HepG2 (cell line): ENCODE measurements at regions not wholly inside any gene's neighbourhood (a gene's known extent, or its start where the extent isn't known, plus 50 kb on each side); places are given as distances from the start of the nearest gene placed in this dataset.

ENCODE experiments used
- ATAC-seq: fragments of 200-7000 bp; cut with Tn5 transposase; 3 replicates; pipeline ENCODE4 v1.9.1; 2020; ENCODE audit warnings: mild to moderate bottlenecking, moderate library complexity
- BruUV-seq: library from RNA; stranded (reverse); fragments of 400-500 nt; replicated peaks from 2 replicates; lab custom pipeline; 2021; lab: Mats Ljungman, UMichigan
- CTCF ChIA-PET: fragments of 300-600 bp; formaldehyde crosslinking; extraction: SDS; loops from one replicate; lab custom pipeline; 2021; ENCODE audit warnings: low total read pairs, inconsistent platforms, low intra/inter-chr PET ratio; lab: Yijun Ruan, JAX
- POLR2A ChIA-PET: fragments of 350-600 bp; sonication (Branson Sonifier 250); formaldehyde crosslinking; loops from one replicate; lab custom pipeline; 2020; ENCODE audit warnings: antibody characterized with exemption, inconsistent platforms; lab: Yijun Ruan, JAX
- DNase-seq: peaks from one replicate; pipeline ENCODE4 v3.0.0-alpha.2; 2015; ENCODE audit warnings: low spot score
- FAIRE-seq: peaks from 3 replicates; lab custom pipeline; 2011; peaks lifted over from hg19 to GRCh38; lab: Jason Lieb, UNC
- H2AFZ ChIP-seq: one replicate; pipeline ENCODE4 v1.6.1; 2011; ENCODE audit warnings: low read length, inconsistent platforms
- H3K27ac ChIP-seq: fragments of 300-600 bp; 3 replicates; pipeline ENCODE4 v1.8.0; 2011; ENCODE audit warnings: mixed run types, mild to moderate bottlenecking, mixed read lengths, low read length, inconsistent platforms; ENCODE audit not compliant: insufficient read depth; ENCODE audit errors: extremely low read length
- H3K27me3 ChIP-seq, 2 experiments: fragments of 200-600 bp in 1 of 2; 2 replicates in 1 of 2; 3 replicates in 1 of 2; pipeline versions ENCODE4 v1.6.0 to v1.8.0; 2011; ENCODE audit warnings: low read length in 2 of 2, mild to moderate bottlenecking in 2 of 2, moderate library complexity in 2 of 2, inconsistent platforms in 1 of 2; ENCODE audit not compliant: insufficient read depth in 2 of 2, control insufficient read depth in 1 of 2
- H3K36me3 ChIP-seq, 2 experiments: fragments of 200-600 bp in 1 of 2; replicated peaks in 1 of 2; 2 replicates in 1 of 2; 3 replicates in 1 of 2; pipeline versions ENCODE4 v1.5.1 to v1.8.0; 2011; ENCODE audit warnings: low read length in 2 of 2, inconsistent platforms in 1 of 2; ENCODE audit not compliant: insufficient read depth in 2 of 2, control insufficient read depth in 1 of 2
- H3K4me1 ChIP-seq: 2 replicates; pipeline ENCODE4 v1.5.1; 2012; ENCODE audit warnings: low read length, inconsistent platforms; ENCODE audit not compliant: insufficient read depth
- H3K4me2 ChIP-seq: 2 replicates; pipeline ENCODE4 v1.6.0; 2011; ENCODE audit warnings: low read depth, low read length, inconsistent platforms
- H3K4me3 ChIP-seq, 3 experiments: fragments of 200-600 bp in 1 of 3; sonication (generic), shearing (Covaris generic) in 1 of 3; replicated peaks in 1 of 3; 2 replicates each; pipeline ENCODE4 v1.5.1; 2011 to 2016; ENCODE audit warnings: low read length in 3 of 3, inconsistent platforms in 2 of 3, low read depth in 2 of 3, mild to moderate bottlenecking in 2 of 3, control low read depth in 1 of 3, mixed read lengths in 1 of 3; ENCODE audit not compliant: insufficient read depth in 1 of 3
- H3K79me2 ChIP-seq: one replicate; pipeline ENCODE4 v1.6.1; 2011; ENCODE audit warnings: low read length, inconsistent platforms; ENCODE audit not compliant: insufficient read depth
- H3K9ac ChIP-seq: 2 replicates; pipeline ENCODE4 v1.6.0; 2011; ENCODE audit warnings: mild to moderate bottlenecking, low read depth, low read length, inconsistent platforms; ENCODE audit not compliant: insufficient read depth
- H3K9me3 ChIP-seq: 2 replicates; pipeline ENCODE4 v1.5.1; 2012; ENCODE audit warnings: mild to moderate bottlenecking, low read length
- H4K20me1 ChIP-seq: 2 replicates; pipeline ENCODE4 v1.6.0; 2011; ENCODE audit warnings: inconsistent platforms, mild to moderate bottlenecking, low read length, moderate library complexity; ENCODE audit not compliant: insufficient read depth
- HHEX ChIP-seq: IDR thresholded peaks from 2 replicates; pipeline ENCODE4 v1.6.1; 2016; ENCODE audit warnings: control low read depth
- ZNF562 ChIP-seq: sonication (generic); formaldehyde crosslinking; IDR thresholded peaks from 2 replicates; pipeline ENCODE4 v1.8.0; 2022; ENCODE audit warnings: missing genetic modification reagents, borderline replicate concordance
- WGBS: methylation state at CpG from one replicate; pipeline ENCODE4 v1.1.6; 2017; ENCODE audit warnings: low lambda C conversion rate; 5-methylcytosine and 5-hydroxymethylcytosine counted together
- in situ Hi-C: cut with HindIII; loops from 2 replicates; pipeline ENCODE4 v1.10.0; 2017; ENCODE audit warnings: low pct_unique_long_range_greater_than_20kb; ENCODE audit not compliant: extremely low pct_ligation_motif_present
- intact Hi-C: fragments of 100-400 bp; cut with micrococcal nuclease; formaldehyde crosslinking; loops from one replicate; pipeline ENCODE4 v1.10.0; 2022; ENCODE audit not compliant: unreplicated experiment
- TF ChIP-seq, protein P1 (sequence below): sonication (generic); formaldehyde crosslinking; IDR thresholded peaks from 2 replicates; pipeline ENCODE4 v1.4.0; 2020; ENCODE audit warnings: missing genetic modification reagents
- TF ChIP-seq, protein P2 (sequence below): sonication (generic); formaldehyde crosslinking; IDR thresholded peaks from 2 replicates; pipeline ENCODE4 v1.4.0; 2020; ENCODE audit warnings: missing genetic modification reagents

DNA sequence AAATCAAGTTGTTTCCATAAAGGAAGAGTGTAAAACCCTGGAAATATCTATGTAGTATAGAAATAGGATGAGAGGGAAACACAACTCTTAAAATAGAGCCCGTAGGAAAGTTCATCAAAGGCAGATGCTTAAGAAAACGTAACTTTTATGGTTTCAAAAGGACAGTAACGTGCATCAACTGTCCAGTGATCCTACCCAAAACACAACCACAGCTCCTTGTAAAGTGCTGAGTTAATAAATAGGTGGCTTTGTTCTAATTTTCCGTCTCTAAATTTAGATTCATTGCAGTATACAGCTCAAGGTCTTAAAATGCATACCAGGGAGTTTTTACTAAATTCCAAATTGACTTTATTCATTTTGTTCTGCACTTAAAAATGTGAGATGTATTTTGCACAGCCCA lies 282.1 kb upstream of the ID2 start:
- in situ Hi-C loops, result no loop called here
- H3K9me3 ChIP-seq, result no peaks in the 10 kb centered on the region

More for the DNA sequence above, 282.1 kb upstream of the ID2 start:
- Histone ChIP-seq H4K20me1 (no peaks in the 10 kb centered on the region), H3K36me3 (no peaks in the 10 kb centered on the region), H3K79me2 (no peaks in the 10 kb centered on the region), H3K9ac (no peak overlapping the region), H2AFZ (no peak overlapping the region), H3K27ac (no peak overlapping the region), H3K4me1 (peaks cover 6% of the 10 kb centered on the region; the same call in 1 of the 2 replicates), H3K4me2 (no peak overlapping the region), H3K27me3 (peaks cover 1 to 8% of the 10 kb centered on the region in 2 experiments; a peak in 3 of 5 replicates), H3K4me3 (no peak overlapping the region)
- 12% methylated on average over 4 of the region's 4 CpGs for WGBS
- TF ChIP-seq HHEX (CRISPR knock-in tag) (no peak), ZNF562 (CRISPR knock-in tag) (no peak)
- TF ChIP-seq, protein P1, sequence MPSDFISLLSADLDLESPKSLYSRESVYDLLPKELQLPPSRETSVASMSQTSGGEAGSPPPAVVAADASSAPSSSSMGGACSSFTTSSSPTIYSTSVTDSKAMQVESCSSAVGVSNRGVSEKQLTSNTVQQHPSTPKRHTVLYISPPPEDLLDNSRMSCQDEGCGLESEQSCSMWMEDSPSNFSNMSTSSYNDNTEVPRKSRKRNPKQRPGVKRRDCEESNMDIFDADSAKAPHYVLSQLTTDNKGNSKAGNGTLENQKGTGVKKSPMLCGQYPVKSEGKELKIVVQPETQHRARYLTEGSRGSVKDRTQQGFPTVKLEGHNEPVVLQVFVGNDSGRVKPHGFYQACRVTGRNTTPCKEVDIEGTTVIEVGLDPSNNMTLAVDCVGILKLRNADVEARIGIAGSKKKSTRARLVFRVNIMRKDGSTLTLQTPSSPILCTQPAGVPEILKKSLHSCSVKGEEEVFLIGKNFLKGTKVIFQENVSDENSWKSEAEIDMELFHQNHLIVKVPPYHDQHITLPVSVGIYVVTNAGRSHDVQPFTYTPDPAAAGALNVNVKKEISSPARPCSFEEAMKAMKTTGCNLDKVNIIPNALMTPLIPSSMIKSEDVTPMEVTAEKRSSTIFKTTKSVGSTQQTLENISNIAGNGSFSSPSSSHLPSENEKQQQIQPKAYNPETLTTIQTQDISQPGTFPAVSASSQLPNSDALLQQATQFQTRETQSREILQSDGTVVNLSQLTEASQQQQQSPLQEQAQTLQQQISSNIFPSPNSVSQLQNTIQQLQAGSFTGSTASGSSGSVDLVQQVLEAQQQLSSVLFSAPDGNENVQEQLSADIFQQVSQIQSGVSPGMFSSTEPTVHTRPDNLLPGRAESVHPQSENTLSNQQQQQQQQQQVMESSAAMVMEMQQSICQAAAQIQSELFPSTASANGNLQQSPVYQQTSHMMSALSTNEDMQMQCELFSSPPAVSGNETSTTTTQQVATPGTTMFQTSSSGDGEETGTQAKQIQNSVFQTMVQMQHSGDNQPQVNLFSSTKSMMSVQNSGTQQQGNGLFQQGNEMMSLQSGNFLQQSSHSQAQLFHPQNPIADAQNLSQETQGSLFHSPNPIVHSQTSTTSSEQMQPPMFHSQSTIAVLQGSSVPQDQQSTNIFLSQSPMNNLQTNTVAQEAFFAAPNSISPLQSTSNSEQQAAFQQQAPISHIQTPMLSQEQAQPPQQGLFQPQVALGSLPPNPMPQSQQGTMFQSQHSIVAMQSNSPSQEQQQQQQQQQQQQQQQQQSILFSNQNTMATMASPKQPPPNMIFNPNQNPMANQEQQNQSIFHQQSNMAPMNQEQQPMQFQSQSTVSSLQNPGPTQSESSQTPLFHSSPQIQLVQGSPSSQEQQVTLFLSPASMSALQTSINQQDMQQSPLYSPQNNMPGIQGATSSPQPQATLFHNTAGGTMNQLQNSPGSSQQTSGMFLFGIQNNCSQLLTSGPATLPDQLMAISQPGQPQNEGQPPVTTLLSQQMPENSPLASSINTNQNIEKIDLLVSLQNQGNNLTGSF (CRISPR knock-in tag), result no peak
- TF ChIP-seq, protein P2, sequence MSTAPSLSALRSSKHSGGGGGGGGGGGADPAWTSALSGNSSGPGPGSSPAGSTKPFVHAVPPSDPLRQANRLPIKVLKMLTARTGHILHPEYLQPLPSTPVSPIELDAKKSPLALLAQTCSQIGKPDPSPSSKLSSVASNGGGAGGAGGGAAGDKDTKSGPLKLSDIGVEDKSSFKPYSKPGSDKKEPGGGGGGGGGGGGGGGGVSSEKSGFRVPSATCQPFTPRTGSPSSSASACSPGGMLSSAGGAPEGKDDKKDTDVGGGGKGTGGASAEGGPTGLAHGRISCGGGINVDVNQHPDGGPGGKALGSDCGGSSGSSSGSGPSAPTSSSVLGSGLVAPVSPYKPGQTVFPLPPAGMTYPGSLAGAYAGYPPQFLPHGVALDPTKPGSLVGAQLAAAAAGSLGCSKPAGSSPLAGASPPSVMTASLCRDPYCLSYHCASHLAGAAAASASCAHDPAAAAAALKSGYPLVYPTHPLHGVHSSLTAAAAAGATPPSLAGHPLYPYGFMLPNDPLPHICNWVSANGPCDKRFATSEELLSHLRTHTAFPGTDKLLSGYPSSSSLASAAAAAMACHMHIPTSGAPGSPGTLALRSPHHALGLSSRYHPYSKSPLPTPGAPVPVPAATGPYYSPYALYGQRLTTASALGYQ (CRISPR knock-in tag), result no peak
- FAIRE-seq, result no peak
- DNase-seq, result no peak
- no TSS peak for BruUV-seq
- ChIA-PET CTCF (no interaction called here), POLR2A (no interaction called here)
- no peak for ATAC-seq
- intact Hi-C loops, result no loop called here
